PC-9 (cell line): ENCODE measurements at regions not wholly inside any gene's neighbourhood (a gene's known extent, or its start where the extent isn't known, plus 50 kb on each side); places are given as distances from the start of the nearest gene placed in this dataset.

Experiments
- BruUV-seq: library from RNA; stranded (reverse); fragments of 400-500 nt; replicated peaks from 2 replicates; lab custom pipeline; 2021; lab: Mats Ljungman, UMichigan
- CTCF ChIA-PET: fragments of 300-600 bp; sonication (Branson Sonifier 250); formaldehyde crosslinking; loops from one replicate; lab custom pipeline; 2022; ENCODE audit warnings: antibody characterized with exemption; lab: Charles Lee
- POLR2A ChIA-PET: fragments of 300-600 bp; sonication (Branson Sonifier 250); formaldehyde crosslinking; loops from one replicate; lab custom pipeline; 2022; ENCODE audit warnings: antibody characterized with exemption; ENCODE audit not compliant: unreplicated experiment; lab: Charles Lee
- DNase-seq, 2 experiments: peaks; one replicate each; pipeline versions ENCODE4 v3.0.0 to v3.0.0-alpha.2; 2015 to 2022; ENCODE audit warnings: mixed read lengths in 1 of 2
- H2AFZ ChIP-seq: fragments of 200-600 bp; sonication (generic); 2 replicates; pipeline ENCODE4 v1.8.1; 2017; ENCODE audit warnings: antibody characterized with exemption
- H3F3A ChIP-seq: fragments of 200-600 bp; sonication (generic); 2 replicates; pipeline ENCODE4 v1.8.1; 2017; ENCODE audit warnings: antibody characterized with exemption, mild to moderate bottlenecking, low read depth; ENCODE audit not compliant: insufficient read depth
- H3K27ac ChIP-seq: fragments of 200-600 bp; sonication (generic); 2 replicates; pipeline ENCODE4 v1.6.1; 2016; ENCODE audit warnings: mixed run types
- H3K27me3 ChIP-seq: fragments of 200-600 bp; sonication (generic); 2 replicates; pipeline ENCODE4 v1.6.1; 2016; ENCODE audit warnings: low read depth, mixed run types; ENCODE audit not compliant: insufficient read depth
- H3K36me3 ChIP-seq: fragments of 200-600 bp; sonication (generic); 2 replicates; pipeline ENCODE4 v1.6.1; 2016; ENCODE audit warnings: low read depth, mixed run types
- H3K4me1 ChIP-seq: fragments of 200-600 bp; sonication (generic); replicated peaks from 2 replicates; pipeline ENCODE4 v1.6.1; 2016; ENCODE audit warnings: mixed run types; ENCODE audit not compliant: insufficient read depth
- H3K4me2 ChIP-seq: fragments of 200-600 bp; sonication (generic); 2 replicates; pipeline ENCODE4 v1.6.1; 2017; ENCODE audit warnings: mixed run types
- H3K4me3 ChIP-seq: fragments of 200-600 bp; sonication (generic); 2 replicates; pipeline ENCODE4 v1.6.1; 2016; ENCODE audit warnings: mixed run types
- H3K79me2 ChIP-seq: fragments of 200-600 bp; sonication (generic); 2 replicates; pipeline ENCODE4 v1.6.1; 2017; ENCODE audit warnings: low read depth, mixed run types
- H3K9me2 ChIP-seq: fragments of 200-600 bp; sonication (generic); 2 replicates; pipeline ENCODE4 v1.8.1; 2017; ENCODE audit warnings: mild to moderate bottlenecking; ENCODE audit not compliant: insufficient read depth
- H3K9me3 ChIP-seq: fragments of 200-600 bp; sonication (generic); 2 replicates; pipeline ENCODE4 v1.8.1; 2016; ENCODE audit warnings: low read depth; ENCODE audit not compliant: insufficient read depth
- H4K20me1 ChIP-seq: fragments of 200-600 bp; sonication (generic); 2 replicates; pipeline ENCODE4 v1.8.1; 2017; ENCODE audit not compliant: insufficient read depth
- EZH2 ChIP-seq: fragments of 200-600 bp; sonication (generic); IDR thresholded peaks from 2 replicates; pipeline ENCODE4 v1.8.0; 2017; ENCODE audit warnings: antibody characterized with exemption, low read depth
- intact Hi-C: fragments of 100-400 bp; cut with micrococcal nuclease; formaldehyde crosslinking; loops from one replicate; pipeline ENCODE4 v1.10.0; 2022; ENCODE audit not compliant: unreplicated experiment
- TF ChIP-seq, protein P1 (sequence below): fragments of 200-600 bp; sonication (generic); conservative IDR thresholded peaks from 2 replicates; pipeline ENCODE4 v1.6.1; 2017; ENCODE audit warnings: mixed run types, antibody characterized with exemption, mild to moderate bottlenecking, moderate library complexity

DNA sequence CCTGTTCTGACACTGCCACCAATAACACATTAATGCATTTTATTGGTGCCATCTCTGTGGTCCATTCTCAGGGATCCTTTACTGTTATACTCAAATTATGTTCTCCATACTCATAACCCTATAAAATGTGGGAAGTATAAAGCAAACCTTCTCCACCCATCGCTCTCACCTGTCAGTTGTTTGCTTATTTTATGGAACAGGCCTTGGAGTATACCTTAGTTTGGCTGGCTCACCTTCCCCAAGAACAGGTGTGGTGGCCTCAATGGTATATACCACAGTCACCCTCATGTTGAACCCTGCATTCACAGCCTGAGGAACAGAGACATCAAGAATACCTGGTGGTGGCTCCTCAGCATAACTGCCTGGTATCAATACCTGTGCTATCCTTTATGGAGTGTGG lies 308.4 kb upstream of the STXBP6 start:
- no peaks in the 10 kb centered on the region for H3K27me3 ChIP-seq
- no peak for DNase-seq
- no peak overlapping the region for H3K27ac ChIP-seq
- no peak overlapping the region for H3K4me3 ChIP-seq
- no peaks in the 10 kb centered on the region for H3K4me1 ChIP-seq
- CTCF ChIA-PET: no interaction called here
- H3K4me2 ChIP-seq: no peak overlapping the region
- no peak for TF ChIP-seq EZH2
- TF ChIP-seq, protein P1, sequence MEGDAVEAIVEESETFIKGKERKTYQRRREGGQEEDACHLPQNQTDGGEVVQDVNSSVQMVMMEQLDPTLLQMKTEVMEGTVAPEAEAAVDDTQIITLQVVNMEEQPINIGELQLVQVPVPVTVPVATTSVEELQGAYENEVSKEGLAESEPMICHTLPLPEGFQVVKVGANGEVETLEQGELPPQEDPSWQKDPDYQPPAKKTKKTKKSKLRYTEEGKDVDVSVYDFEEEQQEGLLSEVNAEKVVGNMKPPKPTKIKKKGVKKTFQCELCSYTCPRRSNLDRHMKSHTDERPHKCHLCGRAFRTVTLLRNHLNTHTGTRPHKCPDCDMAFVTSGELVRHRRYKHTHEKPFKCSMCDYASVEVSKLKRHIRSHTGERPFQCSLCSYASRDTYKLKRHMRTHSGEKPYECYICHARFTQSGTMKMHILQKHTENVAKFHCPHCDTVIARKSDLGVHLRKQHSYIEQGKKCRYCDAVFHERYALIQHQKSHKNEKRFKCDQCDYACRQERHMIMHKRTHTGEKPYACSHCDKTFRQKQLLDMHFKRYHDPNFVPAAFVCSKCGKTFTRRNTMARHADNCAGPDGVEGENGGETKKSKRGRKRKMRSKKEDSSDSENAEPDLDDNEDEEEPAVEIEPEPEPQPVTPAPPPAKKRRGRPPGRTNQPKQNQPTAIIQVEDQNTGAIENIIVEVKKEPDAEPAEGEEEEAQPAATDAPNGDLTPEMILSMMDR: no peak
- no peaks in the 10 kb centered on the region for H4K20me1 ChIP-seq
- H3K9me2 ChIP-seq: no peaks in the 10 kb centered on the region
- no peaks in the 10 kb centered on the region for H3F3A ChIP-seq
- H2AFZ ChIP-seq: no peak overlapping the region
- no peaks in the 10 kb centered on the region for H3K9me3 ChIP-seq
- POLR2A ChIA-PET: no interaction called here
- BruUV-seq: no TSS peak
- no peaks in the 10 kb centered on the region for H3K36me3 ChIP-seq
- H3K79me2 ChIP-seq: no peaks in the 10 kb centered on the region
- intact Hi-C loops: no loop called here

DNA sequence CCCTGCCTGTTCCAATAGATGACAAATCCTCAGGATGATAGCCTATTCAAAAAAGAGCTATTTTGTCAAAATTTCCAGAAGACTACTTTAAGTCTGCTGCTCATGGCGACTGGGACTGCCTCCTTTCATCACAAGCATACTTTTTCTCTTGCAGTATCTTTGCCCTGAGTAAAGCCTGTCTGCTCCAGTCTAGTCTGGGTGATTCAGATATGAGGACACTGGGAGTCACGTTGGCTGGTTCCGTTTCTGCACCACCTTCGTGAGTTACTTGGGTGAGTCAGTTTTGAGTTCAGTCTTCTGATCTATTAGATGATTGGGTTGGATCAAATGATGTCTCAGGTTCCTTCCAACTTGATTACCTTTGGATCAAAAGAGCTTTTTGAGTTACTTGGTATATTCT lies 301.3 kb upstream of the STXBP6 start:
- no peak for TF ChIP-seq EZH2
- TF ChIP-seq, protein P1: no peak
- no peaks in the 10 kb centered on the region for H3K4me1 ChIP-seq
- no peaks in the 10 kb centered on the region for H3K79me2 ChIP-seq
- DNase-seq: no peak
- H3K9me3 ChIP-seq: no peaks in the 10 kb centered on the region
- ChIA-PET POLR2A (no interaction called here), CTCF (no interaction called here)
- H4K20me1 ChIP-seq: no peaks in the 10 kb centered on the region
- H3K4me2 ChIP-seq: no peak overlapping the region
- intact Hi-C loops: no loop called here
- no peaks in the 10 kb centered on the region for H3F3A ChIP-seq
- no peaks in the 10 kb centered on the region for H3K36me3 ChIP-seq
- no peaks in the 10 kb centered on the region for H3K27me3 ChIP-seq
- no peak overlapping the region for H3K4me3 ChIP-seq
- no peak overlapping the region for H3K27ac ChIP-seq
- no peak overlapping the region for H2AFZ ChIP-seq
- no TSS peak for BruUV-seq
- H3K9me2 ChIP-seq: no peaks in the 10 kb centered on the region

DNA sequence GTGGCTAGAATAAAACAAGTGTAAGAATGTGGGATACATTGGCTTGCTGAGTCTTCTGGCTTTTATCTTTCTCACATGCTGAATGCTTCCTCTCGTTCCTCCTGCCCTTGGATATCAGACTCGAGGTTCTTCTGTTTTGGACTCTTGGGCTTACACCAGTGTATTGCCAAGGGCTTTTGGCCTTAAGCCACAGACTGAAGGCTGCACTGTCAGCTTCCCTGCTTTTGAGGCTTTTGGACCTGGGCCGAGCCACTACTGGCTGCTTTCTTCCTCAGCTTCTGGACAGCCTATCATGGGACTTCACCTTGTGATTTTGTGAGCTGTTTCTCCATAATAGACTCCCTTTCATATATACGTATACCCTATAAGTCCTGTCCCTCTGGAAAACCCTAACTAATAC lies 300.9 kb upstream of the STXBP6 start:
- no peak overlapping the region for H3K4me3 ChIP-seq
- H2AFZ ChIP-seq: no peak overlapping the region
- DNase-seq: no peak
- H3F3A ChIP-seq: no peaks in the 10 kb centered on the region
- no peaks in the 10 kb centered on the region for H3K36me3 ChIP-seq
- no peak for TF ChIP-seq EZH2
- TF ChIP-seq, protein P1: no peak
- ChIA-PET POLR2A (no interaction called here), CTCF (no interaction called here)
- H3K4me1 ChIP-seq: no peaks in the 10 kb centered on the region
- H3K27me3 ChIP-seq: no peaks in the 10 kb centered on the region
- H3K4me2 ChIP-seq: no peak overlapping the region
- H3K9me2 ChIP-seq: no peaks in the 10 kb centered on the region
- H3K9me3 ChIP-seq: no peaks in the 10 kb centered on the region
- intact Hi-C loops: no loop called here
- H4K20me1 ChIP-seq: no peaks in the 10 kb centered on the region
- no TSS peak for BruUV-seq
- no peaks in the 10 kb centered on the region for H3K79me2 ChIP-seq
- H3K27ac ChIP-seq: no peak overlapping the region
